Suprapubic skin (tissue), 4 donors: ENCODE measurements at regions not wholly inside any gene's neighbourhood (a gene's known extent, or its start where the extent isn't known, plus 50 kb on each side); places are given as distances from the start of the nearest gene placed in this dataset.

Source experiments
- POLR2A ChIP-seq, 2 donors: fragments of 450-650 bp; IDR thresholded peaks; one replicate each; pipeline ENCODE4 v1.6.1; 2017; ENCODE audit warnings: antibody characterized with exemption in 2 of 2, mild to moderate bottlenecking in 2 of 2, moderate library complexity in 2 of 2
- POLR2AphosphoS5 ChIP-seq, 3 donors: sonication (generic); formaldehyde crosslinking; IDR thresholded peaks; one replicate each; pipeline ENCODE4 v1.6.1; 2017; ENCODE audit warnings: antibody characterized with exemption in 3 of 3
- TF ChIP-seq, protein P1 (sequence below), 2 donors: fragments of 200-600 bp in 1 of 2; fragments of 450-650 bp in 1 of 2; sonication (generic) in 1 of 2; IDR thresholded peaks; one replicate each; pipeline ENCODE4 v1.5.1; 2016 to 2019; ENCODE audit warnings: antibody characterized with exemption in 2 of 2, mild to moderate bottlenecking in 1 of 2, moderate library complexity in 1 of 2

DNA sequence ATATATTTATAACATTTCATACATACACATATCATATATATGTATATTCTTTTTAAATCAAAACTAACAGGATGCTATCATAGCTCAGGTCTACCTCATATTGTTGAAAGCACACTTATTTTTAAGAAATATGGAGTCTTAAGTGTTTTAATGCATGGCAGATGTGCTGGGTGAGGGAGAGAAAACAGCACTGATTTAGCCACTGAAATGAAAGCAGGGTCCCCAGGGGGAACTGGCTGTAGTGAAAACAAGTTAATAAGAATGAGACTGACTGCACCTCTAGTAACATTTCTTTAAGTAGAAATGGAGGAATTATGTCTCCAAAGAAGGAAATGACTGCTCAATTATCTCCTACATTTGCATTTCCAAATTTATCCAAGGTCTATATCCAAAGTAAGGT, 857.8 kb downstream of the DCDC2C start:
- TF ChIP-seq, protein P1, sequence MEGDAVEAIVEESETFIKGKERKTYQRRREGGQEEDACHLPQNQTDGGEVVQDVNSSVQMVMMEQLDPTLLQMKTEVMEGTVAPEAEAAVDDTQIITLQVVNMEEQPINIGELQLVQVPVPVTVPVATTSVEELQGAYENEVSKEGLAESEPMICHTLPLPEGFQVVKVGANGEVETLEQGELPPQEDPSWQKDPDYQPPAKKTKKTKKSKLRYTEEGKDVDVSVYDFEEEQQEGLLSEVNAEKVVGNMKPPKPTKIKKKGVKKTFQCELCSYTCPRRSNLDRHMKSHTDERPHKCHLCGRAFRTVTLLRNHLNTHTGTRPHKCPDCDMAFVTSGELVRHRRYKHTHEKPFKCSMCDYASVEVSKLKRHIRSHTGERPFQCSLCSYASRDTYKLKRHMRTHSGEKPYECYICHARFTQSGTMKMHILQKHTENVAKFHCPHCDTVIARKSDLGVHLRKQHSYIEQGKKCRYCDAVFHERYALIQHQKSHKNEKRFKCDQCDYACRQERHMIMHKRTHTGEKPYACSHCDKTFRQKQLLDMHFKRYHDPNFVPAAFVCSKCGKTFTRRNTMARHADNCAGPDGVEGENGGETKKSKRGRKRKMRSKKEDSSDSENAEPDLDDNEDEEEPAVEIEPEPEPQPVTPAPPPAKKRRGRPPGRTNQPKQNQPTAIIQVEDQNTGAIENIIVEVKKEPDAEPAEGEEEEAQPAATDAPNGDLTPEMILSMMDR (IDR thresholded peaks at IDR 0.05): no peak
- TF ChIP-seq POLR2AphosphoS5 (IDR thresholded peaks at IDR 0.05) (no peak), POLR2A (IDR thresholded peaks at IDR 0.05) (no peak)
